GM12891 (cell line): ENCODE measurements at regions not wholly inside any gene's neighbourhood (a gene's known extent, or its start where the extent isn't known, plus 50 kb on each side); places are given as distances from the start of the nearest gene placed in this dataset.

Source experiments
- POLR2A ChIP-seq: IDR thresholded peaks from 2 replicates; pipeline ENCODE4 v1.6.1; 2011; ENCODE audit warnings: low read depth, low read length, control low read depth
- POLR2AphosphoS5 ChIP-seq: IDR thresholded peaks from 2 replicates; pipeline ENCODE4 v1.6.1; 2011; ENCODE audit warnings: low read depth, low read length, control low read depth
- TAF1 ChIP-seq: IDR thresholded peaks from 2 replicates; pipeline ENCODE4 v1.6.1; 2011; ENCODE audit warnings: low read depth, low read length, control low read depth

DNA sequence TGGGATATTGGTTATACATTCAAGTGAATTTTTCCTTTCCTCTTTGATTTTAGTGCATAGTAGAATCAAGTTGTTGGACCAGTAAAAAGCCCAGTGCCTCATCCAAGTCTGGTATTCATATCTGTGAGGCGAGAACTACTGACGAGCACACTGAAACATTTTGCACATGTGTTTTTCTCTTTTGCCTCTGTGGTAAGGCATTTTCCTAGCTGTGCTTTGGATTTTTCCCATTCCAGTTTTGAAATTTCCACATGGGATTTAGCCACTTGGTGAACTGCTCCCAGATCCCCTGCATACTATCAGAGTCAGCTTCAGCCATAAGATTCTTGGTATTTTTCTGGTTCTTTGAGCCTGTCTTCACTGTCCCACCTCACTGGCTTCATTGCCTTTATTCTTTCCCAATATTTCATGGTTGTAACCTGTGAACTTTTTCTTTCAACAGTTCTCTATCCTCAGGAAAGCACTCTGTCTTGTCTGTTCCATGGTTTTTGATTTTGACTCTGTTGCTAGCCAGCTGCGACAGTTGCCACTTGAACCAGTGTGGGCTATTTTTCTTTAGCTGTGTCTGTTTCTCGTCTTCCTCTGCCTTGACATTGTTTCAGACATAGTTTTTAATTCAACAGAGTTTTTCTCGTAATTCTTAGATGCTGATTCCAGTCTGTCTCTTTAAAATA lies 239.0 kb downstream of the REEP3 start:
- no peak for TF ChIP-seq POLR2A
- TF ChIP-seq POLR2AphosphoS5: no peak
- no peak for TF ChIP-seq TAF1
